ENCODE measurements at regions not wholly inside any gene's neighbourhood (a gene's known extent, or its start where the extent isn't known, plus 50 kb on each side); places are given as distances from the start of the nearest gene placed in this dataset.

- H3K4me3 ChIP-seq (ENCODE audit: control insufficient read depth, low read depth, low read length) = no peak overlapping the region
- no peak for TF ChIP-seq CTCF (conservative IDR thresholded peaks at IDR 0.05; ENCODE audit: control insufficient read depth, insufficient read depth, low read depth, low read length)
- no peak for DNase-seq (ENCODE audit: low read depth)
Measured at GRCh38 chr10:63886281-63887022, 365.3 kb downstream of the REEP3 start.

- no peak overlapping the region for H3K4me3 ChIP-seq (ENCODE audit: control insufficient read depth, low read depth, low read length)
- no peak for DNase-seq (ENCODE audit: low read depth)
- TF ChIP-seq CTCF (conservative IDR thresholded peaks at IDR 0.05; ENCODE audit: control insufficient read depth, insufficient read depth, low read depth, low read length) = no peak
Measured at GRCh38 chr10:63887023-63887589, 365.9 kb downstream of the REEP3 start.

- H3K4me3 ChIP-seq (ENCODE audit: control insufficient read depth, low read depth, low read length) = no peak overlapping the region
- DNase-seq (ENCODE audit: low read depth) = no peak
- no peak for TF ChIP-seq CTCF (conservative IDR thresholded peaks at IDR 0.05; ENCODE audit: control insufficient read depth, insufficient read depth, low read depth, low read length)
Measured at GRCh38 chr10:63887600-63888370, 366.6 kb downstream of the REEP3 start.

- no peak for TF ChIP-seq CTCF (conservative IDR thresholded peaks at IDR 0.05; ENCODE audit: control insufficient read depth, insufficient read depth, low read depth, low read length)
- no peak for DNase-seq (ENCODE audit: low read depth)
- H3K4me3 ChIP-seq (ENCODE audit: control insufficient read depth, low read depth, low read length) = no peak overlapping the region
Measured at GRCh38 chr10:63889803-63890202, 368.6 kb downstream of the REEP3 start.

- no peak for DNase-seq (ENCODE audit: low read depth)
- no peak overlapping the region for H3K4me3 ChIP-seq (ENCODE audit: control insufficient read depth, low read depth, low read length)
- no peak for TF ChIP-seq CTCF (conservative IDR thresholded peaks at IDR 0.05; ENCODE audit: control insufficient read depth, insufficient read depth, low read depth, low read length)
Measured at GRCh38 chr10:63896992-63897391, 375.8 kb downstream of the REEP3 start.

- H3K4me3 ChIP-seq (ENCODE audit: control insufficient read depth, low read depth, low read length) = no peak overlapping the region
- no peak for TF ChIP-seq CTCF (conservative IDR thresholded peaks at IDR 0.05; ENCODE audit: control insufficient read depth, insufficient read depth, low read depth, low read length)
- DNase-seq (ENCODE audit: low read depth) = no peak
Measured at GRCh38 chr10:63899673-63900300, 378.6 kb downstream of the REEP3 start.

Measured in fibroblast of mammary gland (primary cell).